ENCODE measurements at regions not wholly inside any gene's neighbourhood (a gene's known extent, or its start where the extent isn't known, plus 50 kb on each side); places are given as distances from the start of the nearest gene placed in this dataset.
A peak's percentile ranks its signal among the peaks of the same experiment; 100 is the strongest.

- no peak for DNase-seq
Observed at GRCh38 chr3:124413989-124414598, 316.2 kb upstream of the UMPS start.

- DNase-seq = no peak
Observed at GRCh38 chr3:124415446-124415960, 314.7 kb upstream of the UMPS start.

- DNase-seq = no peak
Observed at GRCh38 chr3:124419303-124419702, 310.9 kb upstream of the UMPS start.

- DNase-seq = no peak
Observed at GRCh38 chr3:124420392-124420791, 309.9 kb upstream of the UMPS start.

GRCh38 chr3:124422805-124423204, 307.4 kb upstream of the UMPS start:
- DNase-seq = no peak

GRCh38 chr3:124424396-124424795, 305.9 kb upstream of the UMPS start:
- no peak for DNase-seq

GRCh38 chr3:124425972-124426371, 304.3 kb upstream of the UMPS start:
- DNase-seq = no peak

- no peak for DNase-seq
Observed at GRCh38 chr3:124428372-124429128, 301.7 kb upstream of the UMPS start.

- DNase-seq = peak; percentile 1
Observed at GRCh38 chr3:124429129-124429815, 301.0 kb upstream of the UMPS start.

- DNase-seq = no peak
Observed at GRCh38 chr3:124431331-124431994, 298.8 kb upstream of the UMPS start.

- DNase-seq = no peak
Observed at GRCh38 chr3:124434176-124434575, 296.1 kb upstream of the UMPS start.

- no peak for DNase-seq
Observed at GRCh38 chr3:124435467-124435866, 294.8 kb upstream of the UMPS start.

GRCh38 chr3:124438813-124439212, 291.4 kb upstream of the UMPS start:
- no peak for DNase-seq

GRCh38 chr3:124439603-124440002, 290.6 kb upstream of the UMPS start:
- no peak for DNase-seq

GRCh38 chr3:124441766-124442165, 288.5 kb upstream of the UMPS start:
- DNase-seq = no peak

- DNase-seq = no peak
Observed at GRCh38 chr3:124442463-124442862, 287.8 kb upstream of the UMPS start.

GRCh38 chr3:124443446-124443845, 286.8 kb upstream of the UMPS start:
- no peak for DNase-seq

- no peak for DNase-seq
Observed at GRCh38 chr3:124444075-124444474, 286.2 kb upstream of the UMPS start.

GRCh38 chr3:124444896-124445295, 285.4 kb upstream of the UMPS start:
- no peak for DNase-seq

- DNase-seq = no peak
Observed at GRCh38 chr3:124447845-124448244, 282.4 kb upstream of the UMPS start.

GRCh38 chr3:124448954-124449353, 281.3 kb upstream of the UMPS start:
- no peak for DNase-seq

- no peak for DNase-seq
Observed at GRCh38 chr3:124450366-124450765, 279.9 kb upstream of the UMPS start.

- no peak for DNase-seq
Observed at GRCh38 chr3:124451630-124452317, 278.5 kb upstream of the UMPS start.
